MCF 10A (cell line): ENCODE measurements at regions not wholly inside any gene's neighbourhood (a gene's known extent, or its start where the extent isn't known, plus 50 kb on each side); places are given as distances from the start of the nearest gene placed in this dataset.

Source experiments
- BruUV-seq: library from RNA; stranded (reverse); fragments of 400-500 nt; replicated peaks from 2 replicates; lab custom pipeline; 2021; lab: Mats Ljungman, UMichigan
- CTCF ChIA-PET: fragments of 300-600 bp; sonication (Branson Sonifier 250); formaldehyde crosslinking; extraction: SDS; loops from one replicate; lab custom pipeline; 2021; ENCODE audit warnings: antibody characterized with exemption, inconsistent platforms; lab: Yijun Ruan, JAX
- POLR2A ChIA-PET: fragments of 300-600, 350-650 bp; sonication (Branson Sonifier 250); formaldehyde crosslinking; extraction: SDS; loops from one replicate; lab custom pipeline; 2020; ENCODE audit warnings: antibody characterized with exemption, inconsistent platforms; lab: Yijun Ruan, JAX
- DNase-seq: peaks from one replicate; pipeline ENCODE4 v3.0.0-alpha.2; 2018; ENCODE audit not compliant: unreplicated experiment
- H3K27ac Mint-ChIP-seq: one replicate; pipeline ENCODE4 v1.8.0; 2022; ENCODE audit warnings: mild to moderate bottlenecking, low read depth, mixed read lengths; ENCODE audit not compliant: unreplicated experiment
- H3K27me3 Mint-ChIP-seq: one replicate; pipeline ENCODE4 v1.8.0; 2022; ENCODE audit warnings: mixed read lengths; ENCODE audit not compliant: insufficient read depth, unreplicated experiment
- H3K36me3 Mint-ChIP-seq: one replicate; pipeline ENCODE4 v1.8.0; 2022; ENCODE audit warnings: mild to moderate bottlenecking, moderate library complexity, mixed read lengths; ENCODE audit not compliant: insufficient read depth, unreplicated experiment
- H3K4me1 Mint-ChIP-seq: one replicate; pipeline ENCODE4 v1.8.0; 2022; ENCODE audit warnings: mixed read lengths; ENCODE audit not compliant: insufficient read depth, unreplicated experiment
- H3K4me3 Mint-ChIP-seq: one replicate; pipeline ENCODE4 v1.8.0; 2022; ENCODE audit warnings: mild to moderate bottlenecking, moderate library complexity, mixed read lengths; ENCODE audit not compliant: unreplicated experiment
- H3K9me3 Mint-ChIP-seq: one replicate; pipeline ENCODE4 v1.8.0; 2022; ENCODE audit warnings: mixed read lengths; ENCODE audit not compliant: unreplicated experiment
- intact Hi-C: fragments of 100-400 bp; cut with micrococcal nuclease; formaldehyde crosslinking; loops from 2 replicates; pipeline ENCODE4 v1.14.1; 2022
- TF ChIP-seq, protein P1 (sequence below): fragments of 200-600 bp; IDR thresholded peaks from one replicate; pipeline ENCODE4 v1.8.0; 2022; ENCODE audit warnings: antibody characterized with exemption, mild to moderate bottlenecking; ENCODE audit not compliant: unreplicated experiment

DNA sequence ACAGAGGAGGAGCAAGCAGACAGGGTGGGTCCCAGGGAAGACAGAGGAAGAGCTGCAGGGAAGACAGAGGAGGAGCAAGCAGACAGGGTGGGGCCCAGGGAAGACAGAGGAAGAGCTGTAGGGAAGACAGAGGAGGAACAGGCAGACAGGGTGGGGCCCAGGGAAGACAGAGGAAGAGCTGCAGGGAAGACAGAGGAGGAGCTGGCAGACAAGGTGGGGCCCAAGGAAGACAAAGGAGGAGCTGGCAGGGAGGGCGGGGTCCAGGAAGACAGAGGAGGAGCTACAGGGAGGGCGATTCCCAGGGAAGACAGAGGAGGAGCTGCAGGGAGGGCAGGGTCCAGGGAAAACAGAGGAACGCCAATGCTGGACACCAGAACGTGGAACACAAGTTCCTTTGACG is 66.5 kb downstream of the PLXNA1 start:
- CTCF ChIA-PET, result interaction anchor here (0.5 to 1.0 kb wide), 2 partner anchors 32 to 1597 kb away, joined by 3 to 4 read pairs; no protein-coding TSS in a partner anchor
- TF ChIP-seq, protein P1, sequence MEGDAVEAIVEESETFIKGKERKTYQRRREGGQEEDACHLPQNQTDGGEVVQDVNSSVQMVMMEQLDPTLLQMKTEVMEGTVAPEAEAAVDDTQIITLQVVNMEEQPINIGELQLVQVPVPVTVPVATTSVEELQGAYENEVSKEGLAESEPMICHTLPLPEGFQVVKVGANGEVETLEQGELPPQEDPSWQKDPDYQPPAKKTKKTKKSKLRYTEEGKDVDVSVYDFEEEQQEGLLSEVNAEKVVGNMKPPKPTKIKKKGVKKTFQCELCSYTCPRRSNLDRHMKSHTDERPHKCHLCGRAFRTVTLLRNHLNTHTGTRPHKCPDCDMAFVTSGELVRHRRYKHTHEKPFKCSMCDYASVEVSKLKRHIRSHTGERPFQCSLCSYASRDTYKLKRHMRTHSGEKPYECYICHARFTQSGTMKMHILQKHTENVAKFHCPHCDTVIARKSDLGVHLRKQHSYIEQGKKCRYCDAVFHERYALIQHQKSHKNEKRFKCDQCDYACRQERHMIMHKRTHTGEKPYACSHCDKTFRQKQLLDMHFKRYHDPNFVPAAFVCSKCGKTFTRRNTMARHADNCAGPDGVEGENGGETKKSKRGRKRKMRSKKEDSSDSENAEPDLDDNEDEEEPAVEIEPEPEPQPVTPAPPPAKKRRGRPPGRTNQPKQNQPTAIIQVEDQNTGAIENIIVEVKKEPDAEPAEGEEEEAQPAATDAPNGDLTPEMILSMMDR, result no peak
- peak; percentile 51 for DNase-seq
- peaks cover 9% of the 10 kb centered on the region for H3K4me1 Mint-ChIP-seq
- H3K27ac Mint-ChIP-seq, result peak overlapping the region; percentile 11
- H3K36me3 Mint-ChIP-seq, result no peaks in the 10 kb centered on the region
- H3K27me3 Mint-ChIP-seq, result no peaks in the 10 kb centered on the region
- intact Hi-C loops, result no loop called here
- H3K9me3 Mint-ChIP-seq, result peaks cover 11% of the 10 kb centered on the region
- no TSS peak for BruUV-seq
- no peak overlapping the region for H3K4me3 Mint-ChIP-seq
- POLR2A ChIA-PET, result no interaction called here

DNA sequence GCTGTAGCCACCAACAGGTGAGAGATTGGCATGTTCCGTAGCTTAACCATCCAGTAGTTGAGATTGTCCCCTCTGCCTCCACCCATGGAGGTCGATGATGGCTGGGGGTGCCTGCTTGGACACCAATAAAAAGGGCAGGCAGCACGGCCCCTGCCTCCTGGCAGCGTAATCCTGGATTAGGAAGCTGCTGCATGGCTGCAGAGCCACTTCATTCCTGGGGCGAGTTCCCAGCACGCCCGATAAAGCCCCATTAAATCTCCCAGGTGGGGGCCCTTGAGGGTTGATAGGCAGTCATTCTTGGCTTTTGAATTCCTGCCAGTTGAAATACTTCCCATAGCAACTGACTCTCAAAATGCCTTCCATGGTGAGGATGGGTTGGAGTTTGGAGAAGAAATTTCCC is 67.8 kb downstream of the PLXNA1 start:
- H3K4me3 Mint-ChIP-seq, result no peak overlapping the region
- ChIA-PET CTCF (interaction anchor here (1.0 kb wide), 1 partner anchor 372 kb away, joined by 3 read pairs; no protein-coding TSS in a partner anchor), POLR2A (no interaction called here)
- peaks cover 11% of the 10 kb centered on the region for H3K9me3 Mint-ChIP-seq
- no peak for DNase-seq
- H3K27ac Mint-ChIP-seq, result no peak overlapping the region
- no peaks in the 10 kb centered on the region for H3K27me3 Mint-ChIP-seq
- peaks cover 8% of the 10 kb centered on the region for H3K4me1 Mint-ChIP-seq
- H3K36me3 Mint-ChIP-seq, result no peaks in the 10 kb centered on the region
- BruUV-seq, result no TSS peak
- intact Hi-C loops, result no loop called here
- TF ChIP-seq, protein P1, result no peak

DNA sequence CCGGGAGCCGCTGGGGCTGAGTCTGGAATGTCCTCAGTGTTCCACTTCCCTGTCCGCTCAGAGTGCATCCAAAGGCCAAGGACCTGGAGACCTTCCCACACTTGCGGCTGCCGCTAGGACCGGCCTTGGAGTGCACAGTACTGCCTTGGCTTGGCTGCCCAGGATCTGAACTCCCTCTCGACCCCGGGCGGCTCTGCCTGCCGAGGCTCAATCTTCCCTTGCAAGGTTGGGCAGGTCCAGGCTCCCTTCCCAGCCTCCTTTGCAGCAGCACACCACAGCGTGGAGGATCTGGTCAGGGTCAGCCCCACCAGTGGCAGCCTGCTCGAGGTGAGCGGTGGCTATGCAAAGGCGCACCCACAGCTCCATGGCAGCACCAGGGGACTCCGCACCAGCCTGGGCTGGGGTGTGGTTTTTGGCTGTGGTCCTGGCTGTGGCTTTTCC is 69.2 kb downstream of the PLXNA1 start:
- H3K4me1 Mint-ChIP-seq, result peaks cover 8% of the 10 kb centered on the region

DNA sequence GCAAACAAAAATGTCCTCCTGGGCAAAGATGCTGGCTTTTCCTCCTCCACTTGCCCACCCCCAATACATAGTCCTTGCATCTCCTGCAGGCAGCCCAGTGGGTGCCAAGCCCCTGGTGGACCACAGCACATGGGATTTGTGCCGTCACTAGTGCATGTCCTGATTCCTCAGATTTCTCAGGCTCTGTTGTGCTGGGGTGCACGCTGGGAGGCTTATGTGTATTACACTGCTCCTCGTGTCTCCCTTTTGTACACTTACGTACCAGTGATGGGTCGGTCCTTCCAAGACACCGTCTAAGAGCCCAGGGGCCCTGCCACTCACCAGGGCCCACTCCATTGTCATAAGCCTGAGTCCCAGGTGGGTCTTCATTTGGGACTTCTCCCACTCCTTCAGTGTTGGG is 70.1 kb downstream of the PLXNA1 start:
- Mint-ChIP-seq H3K9me3 (peaks cover 22% of the 10 kb centered on the region), H3K4me1 (peaks cover 8% of the 10 kb centered on the region), H3K36me3 (no peaks in the 10 kb centered on the region), H3K4me3 (no peak overlapping the region), H3K27ac (no peak overlapping the region), H3K27me3 (no peaks in the 10 kb centered on the region)
- no TSS peak for BruUV-seq
- CTCF ChIA-PET, result no interaction called here
- TF ChIP-seq, protein P1, result no peak
- no peak for DNase-seq
- POLR2A ChIA-PET, result no interaction called here
- intact Hi-C loops, result no loop called here

More for the DNA sequence above, 69.2 kb downstream of the PLXNA1 start:
- no peak overlapping the region for H3K4me3 Mint-ChIP-seq
- no peaks in the 10 kb centered on the region for H3K27me3 Mint-ChIP-seq
- no peak overlapping the region for H3K27ac Mint-ChIP-seq
- TF ChIP-seq, protein P1, result no peak
- BruUV-seq, result no TSS peak
- intact Hi-C loops, result no loop called here
- ChIA-PET POLR2A (no interaction called here), CTCF (interaction anchor here (0.7 kb wide), 1 partner anchor 15 kb away, joined by 4 read pairs; no protein-coding TSS in a partner anchor)
- no peaks in the 10 kb centered on the region for H3K36me3 Mint-ChIP-seq
- H3K9me3 Mint-ChIP-seq, result peaks cover 14% of the 10 kb centered on the region
- DNase-seq, result no peak
